ENCODE measurements at regions not wholly inside any gene's neighbourhood (a gene's known extent, or its start where the extent isn't known, plus 50 kb on each side); places are given as distances from the start of the nearest gene placed in this dataset.

DNA sequence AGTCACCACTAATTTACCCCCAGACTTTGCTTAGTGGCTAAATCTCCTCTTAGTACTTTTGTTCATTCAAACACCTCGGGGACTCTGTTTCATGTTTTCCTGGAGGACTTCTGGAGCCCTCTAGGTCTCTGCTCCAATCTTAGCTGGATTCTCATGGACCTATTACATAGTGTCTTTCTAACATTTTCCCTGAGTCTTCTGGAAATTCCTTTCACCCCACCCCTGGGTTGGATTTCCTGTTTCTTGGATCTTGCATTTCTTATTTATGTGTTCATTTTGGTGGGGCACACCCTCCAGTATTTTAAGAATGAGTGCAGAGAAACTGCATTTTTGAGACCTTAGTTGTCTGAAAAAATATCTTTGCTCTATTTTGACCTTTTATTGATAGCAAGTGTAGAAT is 220.1 kb downstream of the BLID start:
- TF ChIP-seq, protein P1, sequence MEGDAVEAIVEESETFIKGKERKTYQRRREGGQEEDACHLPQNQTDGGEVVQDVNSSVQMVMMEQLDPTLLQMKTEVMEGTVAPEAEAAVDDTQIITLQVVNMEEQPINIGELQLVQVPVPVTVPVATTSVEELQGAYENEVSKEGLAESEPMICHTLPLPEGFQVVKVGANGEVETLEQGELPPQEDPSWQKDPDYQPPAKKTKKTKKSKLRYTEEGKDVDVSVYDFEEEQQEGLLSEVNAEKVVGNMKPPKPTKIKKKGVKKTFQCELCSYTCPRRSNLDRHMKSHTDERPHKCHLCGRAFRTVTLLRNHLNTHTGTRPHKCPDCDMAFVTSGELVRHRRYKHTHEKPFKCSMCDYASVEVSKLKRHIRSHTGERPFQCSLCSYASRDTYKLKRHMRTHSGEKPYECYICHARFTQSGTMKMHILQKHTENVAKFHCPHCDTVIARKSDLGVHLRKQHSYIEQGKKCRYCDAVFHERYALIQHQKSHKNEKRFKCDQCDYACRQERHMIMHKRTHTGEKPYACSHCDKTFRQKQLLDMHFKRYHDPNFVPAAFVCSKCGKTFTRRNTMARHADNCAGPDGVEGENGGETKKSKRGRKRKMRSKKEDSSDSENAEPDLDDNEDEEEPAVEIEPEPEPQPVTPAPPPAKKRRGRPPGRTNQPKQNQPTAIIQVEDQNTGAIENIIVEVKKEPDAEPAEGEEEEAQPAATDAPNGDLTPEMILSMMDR (conservative IDR thresholded peaks at IDR 0.05): no peak
- TF ChIP-seq ZFX (IDR thresholded peaks at IDR 0.05): no peak

Measured in C4-2B (cell line).